ENCODE measurements at regions not wholly inside any gene's neighbourhood (a gene's known extent, or its start where the extent isn't known, plus 50 kb on each side); places are given as distances from the start of the nearest gene placed in this dataset.

- TF ChIP-seq ATF3 (IDR thresholded peaks at IDR 0.05) (no peak), FOSL1 (IDR thresholded peaks at IDR 0.05; ENCODE audit: low read depth) (no peak), TCF7L2 (IDR thresholded peaks at IDR 0.05; ENCODE audit: borderline replicate concordance, extremely low read depth, insufficient read depth, insufficient read length) (no peak), POLR2AphosphoS5 (IDR thresholded peaks at IDR 0.05; ENCODE audit: low read depth, low read length) (no peak), YY1 (IDR thresholded peaks at IDR 0.05; ENCODE audit: extremely low read depth, insufficient replicate concordance, low read depth, low read length) (no peak), JUND (IDR thresholded peaks at IDR 0.05) (no peak), ZFX (IDR thresholded peaks at IDR 0.05) (no peak), POLR2A (IDR thresholded peaks at IDR 0.05; ENCODE audit: borderline replicate concordance, extremely low read depth, insufficient read depth, insufficient read length) (no peak), ZNF274 (IDR thresholded peaks at IDR 0.05; ENCODE audit: low read depth, low read length) (no peak)
- Histone ChIP-seq H3K9me2 (ENCODE audit: insufficient read depth) (no peaks in the 10 kb centered on the region), H3K79me2 (ENCODE audit: insufficient read depth, low read length) (no peaks in the 10 kb centered on the region), H3K4me1 (ENCODE audit: control insufficient read depth in 1 of 2, insufficient read depth in 2 of 2, low read length in 2 of 2) (no peaks in the 10 kb centered on the region), H3K4me2 (ENCODE audit: low read length) (no peak overlapping the region), H2AFZ (ENCODE audit: low read depth, low read length, poor library complexity, severe bottlenecking) (no peak overlapping the region), H3K9ac (ENCODE audit: low read length) (no peak overlapping the region), H3K27ac (ENCODE audit: low read depth, low read length) (no peak overlapping the region), H3K9me3 (ENCODE audit: control insufficient read depth in 1 of 2, insufficient read depth in 1 of 2, low read depth in 1 of 2, low read length in 2 of 2) (peaks cover 11 to 21% of the 10 kb centered on the region in 2 experiments; a peak in 2 of 4 replicates), H3K4me3 (replicated peaks in 1 of 2; ENCODE audit: low read depth in 1 of 2, low read length in 2 of 2) (no peak overlapping the region), H4K20me1 (ENCODE audit: insufficient read depth) (no peaks in the 10 kb centered on the region), H3K36me3 (ENCODE audit: control insufficient read depth in 1 of 2, insufficient read depth in 2 of 2, low read length in 2 of 2) (no peaks in the 10 kb centered on the region), H3K27me3 (ENCODE audit: insufficient read depth, low read length) (no peaks in the 10 kb centered on the region)
- DNase-seq (ENCODE audit: low read depth, low spot score) (no peak), ATAC-seq (no peak)
- ChIA-PET POLR2A (no interaction called here), RAD21 (ENCODE audit: low non-redundant PET in 1 of 2, low total read pairs in 2 of 2, uncharacterized antibody in 2 of 2, unreplicated experiment in 2 of 2) (no interaction called here), CTCF (no interaction called here)
- no TSS peak for BruUV-seq (replicated peaks)
- intact Hi-C loops (cut with micrococcal nuclease): no loop called here
Measured at GRCh38 chr16:35144212-35144932, 1685.0 kb downstream of the TP53TG3F start.

- ATAC-seq (no peak), DNase-seq (ENCODE audit: low read depth, low spot score) (no peak)
- Histone ChIP-seq H3K4me2 (ENCODE audit: low read length) (no peak overlapping the region), H3K79me2 (ENCODE audit: insufficient read depth, low read length) (no peaks in the 10 kb centered on the region), H4K20me1 (ENCODE audit: insufficient read depth) (no peaks in the 10 kb centered on the region), H3K4me1 (ENCODE audit: control insufficient read depth in 1 of 2, insufficient read depth in 2 of 2, low read length in 2 of 2) (no peaks in the 10 kb centered on the region), H3K9ac (ENCODE audit: low read length) (no peak overlapping the region), H3K27me3 (ENCODE audit: insufficient read depth, low read length) (no peaks in the 10 kb centered on the region), H3K9me3 (ENCODE audit: control insufficient read depth in 1 of 2, insufficient read depth in 1 of 2, low read depth in 1 of 2, low read length in 2 of 2) (peaks cover 13 to 22% of the 10 kb centered on the region in 2 experiments; a peak in 2 of 4 replicates), H3K9me2 (ENCODE audit: insufficient read depth) (no peaks in the 10 kb centered on the region), H3K4me3 (replicated peaks in 1 of 2; ENCODE audit: low read depth in 1 of 2, low read length in 2 of 2) (no peak overlapping the region), H3K36me3 (ENCODE audit: control insufficient read depth in 1 of 2, insufficient read depth in 2 of 2, low read length in 2 of 2) (no peaks in the 10 kb centered on the region), H3K27ac (ENCODE audit: low read depth, low read length) (no peak overlapping the region), H2AFZ (ENCODE audit: low read depth, low read length, poor library complexity, severe bottlenecking) (no peak overlapping the region)
- BruUV-seq (replicated peaks): no TSS peak
- intact Hi-C loops (cut with micrococcal nuclease): no loop called here
- CTCF ChIA-PET: no interaction called here
- POLR2A ChIA-PET: no interaction called here
- RAD21 ChIA-PET (ENCODE audit: low non-redundant PET in 1 of 2, low total read pairs in 2 of 2, uncharacterized antibody in 2 of 2, unreplicated experiment in 2 of 2): no interaction called here
- TF ChIP-seq YY1 (IDR thresholded peaks at IDR 0.05; ENCODE audit: extremely low read depth, insufficient replicate concordance, low read depth, low read length): no peak
- TF ChIP-seq ZFX (IDR thresholded peaks at IDR 0.05): no peak
- no peak for TF ChIP-seq EZH2phosphoT487 (IDR thresholded peaks at IDR 0.05; ENCODE audit: borderline replicate concordance)
- TF ChIP-seq MAX (IDR thresholded peaks at IDR 0.05): no peak
- TF ChIP-seq REST (IDR thresholded peaks at IDR 0.05; ENCODE audit: low read depth): no peak
- TF ChIP-seq CTCF (IDR thresholded peaks at IDR 0.05 in 2 of 3, conservative IDR thresholded peaks at IDR 0.05 in 1 of 3; ENCODE audit: borderline replicate concordance in 1 of 3, insufficient read depth in 1 of 3, low read depth in 2 of 3, low read length in 2 of 3): no peak
Measured at GRCh38 chr16:35146031-35146710, 1686.8 kb downstream of the TP53TG3F start.

Data from HCT116 (cell line).